NCI-H82 (cell line): ENCODE measurements at regions not wholly inside any gene's neighbourhood (a gene's known extent, or its start where the extent isn't known, plus 50 kb on each side); places are given as distances from the start of the nearest gene placed in this dataset.

Experiments used
- DNase-seq: peaks from one replicate; lab custom pipeline; 2025; lab: John Stamatoyannopoulos, UW

DNA sequence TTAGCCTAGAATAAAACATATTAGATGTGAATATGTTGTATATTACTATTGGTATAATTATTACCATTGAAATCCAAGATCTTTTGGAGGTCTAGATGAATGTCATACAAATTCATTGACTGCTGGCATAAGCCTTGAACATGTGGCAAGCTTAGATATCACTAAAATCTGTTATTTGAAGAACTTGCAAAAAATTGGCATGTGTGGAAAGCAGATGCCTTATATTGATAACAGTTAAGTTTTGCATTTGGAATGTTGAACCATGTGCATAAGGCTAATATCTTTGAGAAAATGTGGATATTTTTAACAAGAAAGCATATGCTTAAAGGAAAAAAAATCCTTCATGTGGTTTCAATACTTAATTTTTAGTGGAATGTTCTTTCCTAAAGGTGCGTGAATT is 203.6 kb upstream of the PRICKLE1 start:
- no peak for DNase-seq

- peak; percentile 2 for DNase-seq
Observed at GRCh38 chr12:42792265-42792664, 202.7 kb upstream of the PRICKLE1 start.

DNA sequence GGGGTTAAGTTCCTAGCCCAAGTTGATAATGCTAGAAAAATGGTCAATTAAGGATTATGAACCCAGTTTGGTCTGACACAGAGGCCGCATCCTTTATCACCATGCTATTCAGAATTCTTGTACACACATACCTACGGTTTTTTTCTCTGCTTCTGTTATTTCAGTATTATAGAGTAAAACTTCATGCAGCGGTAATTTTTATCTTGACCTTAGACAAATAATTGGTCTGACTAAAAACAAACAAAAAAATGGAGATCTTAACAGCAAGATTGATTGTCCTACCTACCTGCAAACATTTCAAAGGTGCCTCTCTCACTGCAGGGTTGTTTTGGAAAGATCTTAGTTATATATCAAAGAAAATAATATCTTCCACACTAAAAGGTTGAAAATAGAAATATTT is 201.9 kb upstream of the PRICKLE1 start:
- DNase-seq = no peak

GRCh38 chr12:42790761-42791151 is 201.2 kb upstream of the PRICKLE1 start:
- DNase-seq = no peak

- no peak for DNase-seq
Observed at GRCh38 chr12:42789808-42790760, 200.5 kb upstream of the PRICKLE1 start.

- no peak for DNase-seq
Observed at GRCh38 chr12:42786400-42787148, 197.0 kb upstream of the PRICKLE1 start.

- no peak for DNase-seq
Observed at GRCh38 chr12:42785944-42786343, 196.4 kb upstream of the PRICKLE1 start.

- DNase-seq = peak; percentile 82
Observed at GRCh38 chr12:42780671-42781070, 191.1 kb upstream of the PRICKLE1 start.

DNA sequence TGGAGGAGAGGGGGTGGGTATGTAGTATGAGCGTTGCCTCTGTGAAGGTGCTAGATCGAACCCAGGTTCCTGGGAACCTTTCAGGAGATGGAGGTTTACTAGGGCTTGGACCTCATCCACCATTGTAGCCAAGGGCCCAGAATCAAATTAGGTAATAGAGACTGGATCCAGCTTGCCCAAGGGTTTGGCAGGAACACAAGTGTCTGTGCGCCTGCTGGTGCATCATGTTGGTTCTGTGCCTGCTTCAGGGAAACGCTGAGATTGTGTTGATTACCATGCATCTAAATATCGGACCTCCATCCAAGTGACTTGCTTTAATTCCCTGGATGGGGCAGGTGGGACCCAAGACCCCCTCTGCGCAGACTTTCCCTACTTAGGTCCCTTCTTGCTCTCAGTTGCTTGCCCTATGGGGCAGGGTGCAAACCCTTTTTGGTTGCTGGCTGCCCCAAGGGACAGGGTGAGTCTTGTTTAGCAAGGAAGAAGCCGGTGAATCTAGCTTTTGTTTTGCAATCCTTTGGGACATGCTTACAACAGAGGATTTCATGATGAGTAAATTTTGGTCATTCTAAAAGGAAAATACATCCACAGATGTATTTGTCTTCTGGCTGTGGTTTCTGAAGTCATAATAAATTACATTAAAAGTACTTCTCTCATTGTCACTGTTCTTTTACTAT is 189.8 kb upstream of the PRICKLE1 start:
- no peak for DNase-seq

- DNase-seq = no peak
Observed at GRCh38 chr12:42776396-42776795, 186.8 kb upstream of the PRICKLE1 start.

DNA sequence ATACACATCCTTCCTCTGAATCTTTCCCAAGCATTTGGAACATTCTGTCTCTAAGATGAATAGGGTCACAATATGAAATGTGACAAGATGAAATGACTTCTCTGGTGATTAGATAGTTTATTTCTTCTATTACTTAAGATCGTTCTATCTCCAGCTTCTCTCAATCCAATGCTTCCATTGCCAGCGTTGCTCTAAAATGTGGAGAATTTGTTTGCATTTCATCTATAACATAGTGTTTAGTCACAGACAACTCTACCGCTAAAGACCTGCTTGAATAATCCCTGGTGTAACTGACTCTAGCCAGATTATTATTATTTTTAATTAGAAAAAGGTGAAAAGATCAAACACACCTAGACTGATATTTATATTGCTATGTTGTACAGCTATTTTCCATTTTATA is 184.7 kb upstream of the PRICKLE1 start:
- no peak for DNase-seq

DNA sequence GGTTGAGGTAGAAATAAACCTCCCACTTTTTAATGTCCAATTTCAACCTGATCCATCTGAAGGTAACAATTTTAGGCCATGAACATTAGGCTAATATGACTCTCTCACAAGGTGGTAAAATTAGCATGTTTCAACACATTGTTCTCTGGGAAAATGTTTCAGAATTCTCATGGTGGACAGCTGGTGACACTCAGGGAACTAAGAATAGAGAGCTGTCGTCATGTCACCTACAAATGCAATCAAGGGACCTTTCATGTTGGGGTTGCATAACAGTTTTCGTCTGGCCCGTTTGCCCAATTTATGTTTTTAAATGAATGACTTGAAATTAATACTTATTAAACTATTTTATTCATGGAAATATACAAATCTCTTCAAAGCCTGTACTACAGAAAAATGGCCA is 180.7 kb upstream of the PRICKLE1 start:
- no peak for DNase-seq

GRCh38 chr12:42769455-42769854 is 179.9 kb upstream of the PRICKLE1 start:
- DNase-seq = no peak

DNA sequence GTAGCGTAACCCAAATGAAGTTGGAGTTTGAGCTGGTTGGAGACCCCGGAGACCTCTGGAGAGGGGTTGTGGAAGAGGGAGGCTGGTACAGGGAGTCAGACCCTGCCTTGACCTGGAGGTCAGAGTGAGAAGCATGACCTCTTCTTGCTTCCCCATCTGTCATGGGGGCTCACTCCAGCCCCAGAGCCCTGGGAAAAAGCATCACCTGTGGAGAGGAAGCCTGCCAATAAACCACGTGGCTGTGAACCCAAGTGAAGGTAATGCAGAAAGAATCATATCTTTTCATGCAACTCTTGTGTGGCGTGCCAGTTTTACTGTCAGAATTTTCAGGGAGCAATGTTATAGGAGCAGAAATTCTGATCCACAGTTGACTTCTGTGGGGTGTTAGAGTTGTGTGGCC is 178.5 kb upstream of the PRICKLE1 start:
- DNase-seq = no peak

- no peak for DNase-seq
Observed at GRCh38 chr12:42767326-42767954, 177.9 kb upstream of the PRICKLE1 start.

- DNase-seq = no peak
Observed at GRCh38 chr12:42766754-42767153, 177.2 kb upstream of the PRICKLE1 start.

GRCh38 chr12:42766026-42766425 is 176.5 kb upstream of the PRICKLE1 start:
- no peak for DNase-seq

DNA sequence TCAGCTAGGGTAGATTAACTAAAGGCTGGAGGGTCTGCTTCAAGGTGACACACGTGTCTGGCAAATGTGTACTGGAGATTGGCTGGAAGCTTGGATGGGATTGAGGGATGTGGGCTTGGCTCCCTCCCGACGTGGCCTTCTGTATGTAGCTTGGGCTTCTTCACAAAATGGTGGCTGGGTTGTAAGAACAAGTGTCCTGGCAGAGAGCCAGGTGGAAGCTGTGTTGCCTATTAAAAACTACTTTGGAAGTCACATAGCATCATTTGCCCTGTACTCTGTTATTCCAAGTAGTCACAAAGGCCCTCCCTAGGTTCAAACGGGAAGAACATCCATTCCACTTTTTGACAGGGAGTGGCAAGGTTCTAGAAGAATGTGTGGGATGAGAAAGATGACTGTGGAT is 174.1 kb upstream of the PRICKLE1 start:
- DNase-seq = no peak

- no peak for DNase-seq
Observed at GRCh38 chr12:42762395-42762925, 172.9 kb upstream of the PRICKLE1 start.

DNA sequence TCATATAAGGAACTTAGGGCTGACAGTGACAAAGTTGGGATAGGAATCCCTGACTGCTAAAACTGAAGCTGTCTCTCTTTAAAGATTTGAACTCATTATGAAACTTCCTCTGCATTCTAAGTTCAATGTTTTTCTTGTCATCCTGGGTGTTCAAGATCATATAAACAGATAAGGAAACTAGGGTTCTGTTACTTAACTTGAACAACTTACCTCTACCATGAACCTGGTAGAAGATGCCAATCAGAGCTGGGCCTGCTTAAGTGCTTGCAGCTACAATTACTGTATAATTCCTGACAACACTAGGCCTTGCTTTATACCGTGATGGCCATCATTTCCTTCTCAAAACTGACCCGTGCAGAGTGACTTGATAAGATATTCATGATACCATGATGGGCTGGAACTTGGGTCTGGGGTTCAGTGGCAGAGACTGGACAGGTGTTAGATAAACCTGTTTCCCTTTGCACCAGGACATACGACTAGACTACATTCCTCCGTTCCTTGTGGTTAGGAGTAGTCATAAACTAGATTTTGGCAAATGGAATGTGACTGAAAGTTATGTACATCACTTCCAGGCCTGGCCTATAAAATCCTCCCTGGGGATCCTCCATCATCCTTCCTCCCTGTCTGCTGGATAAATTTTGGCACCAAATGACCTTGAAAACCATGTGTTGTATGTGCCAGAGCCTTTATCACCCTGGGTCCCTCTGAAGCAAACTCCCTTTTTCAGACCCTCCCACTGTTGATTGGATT is 172.2 kb upstream of the PRICKLE1 start:
- DNase-seq = no peak

DNA sequence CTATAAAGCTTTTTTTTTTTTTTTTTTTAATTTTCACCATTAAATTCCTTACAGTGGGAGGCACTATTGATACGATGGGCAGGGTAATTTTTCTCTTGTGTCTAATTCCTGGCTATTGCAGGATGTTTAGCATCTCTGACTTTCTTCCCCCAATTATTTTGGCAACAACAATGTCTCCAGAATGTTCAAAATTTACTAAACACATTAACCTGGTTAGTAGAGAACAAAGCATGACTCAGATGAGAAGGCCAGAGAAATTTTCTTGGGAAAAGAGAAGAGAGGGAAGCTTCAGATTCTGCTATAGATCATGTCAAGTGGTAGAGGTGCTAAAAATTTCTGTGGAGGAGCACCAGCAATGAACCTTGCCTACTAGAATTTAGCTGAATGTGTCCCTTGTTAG is 171.5 kb upstream of the PRICKLE1 start:
- DNase-seq = no peak
